Vagina (tissue), 2 donors: ENCODE measurements at regions not wholly inside any gene's neighbourhood (a gene's known extent, or its start where the extent isn't known, plus 50 kb on each side); places are given as distances from the start of the nearest gene placed in this dataset.

Experiments
- CTCF ChIP-seq, 3 experiments: fragments of 450-650 bp in 2 of 3; fragments of 200-600 bp in 1 of 3; sonication (generic) in 1 of 3; IDR thresholded peaks; one replicate each; pipeline ENCODE4 v1.5.1; 2017 to 2019; ENCODE audit warnings: antibody characterized with exemption in 3 of 3, mild to moderate bottlenecking in 2 of 3, moderate library complexity in 2 of 3
- POLR2A ChIP-seq, 2 donors: fragments of 450-650 bp; IDR thresholded peaks; one replicate each; pipeline ENCODE4 v1.6.1; 2017; ENCODE audit warnings: antibody characterized with exemption in 2 of 2, mild to moderate bottlenecking in 2 of 2, moderate library complexity in 2 of 2

- TF ChIP-seq POLR2A (IDR thresholded peaks at IDR 0.05) = no peak
- no peak for TF ChIP-seq CTCF (IDR thresholded peaks at IDR 0.05)
Observed at GRCh38 chr5:3122216-3122615, 370.7 kb upstream of the IRX2 start.
